ENCODE measurements at regions not wholly inside any gene's neighbourhood (a gene's known extent, or its start where the extent isn't known, plus 50 kb on each side); places are given as distances from the start of the nearest gene placed in this dataset.

- DNase-seq, result no peak
Observed at GRCh38 chr11:134581966-134582769, 170.1 kb upstream of the B3GAT1 start.

- DNase-seq, result no peak
Observed at GRCh38 chr11:134581121-134581626, 169.1 kb upstream of the B3GAT1 start.

- DNase-seq, result no peak
Observed at GRCh38 chr11:134580610-134580975, 168.6 kb upstream of the B3GAT1 start.

GRCh38 chr11:134579724-134580609 is 167.9 kb upstream of the B3GAT1 start:
- no peak for DNase-seq

- no peak for DNase-seq
Observed at GRCh38 chr11:134578807-134579723, 167.0 kb upstream of the B3GAT1 start.

GRCh38 chr11:134577751-134578395 is 165.8 kb upstream of the B3GAT1 start:
- DNase-seq, result no peak

GRCh38 chr11:134576721-134577171 is 164.7 kb upstream of the B3GAT1 start:
- no peak for DNase-seq

GRCh38 chr11:134576286-134576685 is 164.2 kb upstream of the B3GAT1 start:
- no peak for DNase-seq

- no peak for DNase-seq
Observed at GRCh38 chr11:134575504-134576230, 163.6 kb upstream of the B3GAT1 start.

GRCh38 chr11:134574947-134575346 is 162.9 kb upstream of the B3GAT1 start:
- no peak for DNase-seq

- no peak for DNase-seq
Observed at GRCh38 chr11:134574425-134574824, 162.4 kb upstream of the B3GAT1 start.

- no peak for DNase-seq
Observed at GRCh38 chr11:134573857-134574256, 161.8 kb upstream of the B3GAT1 start.

- DNase-seq, result no peak
Observed at GRCh38 chr11:134572741-134573675, 161.0 kb upstream of the B3GAT1 start.

- DNase-seq, result no peak
Observed at GRCh38 chr11:134571301-134571700, 159.3 kb upstream of the B3GAT1 start.

- DNase-seq, result no peak
Observed at GRCh38 chr11:134569195-134569594, 157.2 kb upstream of the B3GAT1 start.

- no peak for DNase-seq
Observed at GRCh38 chr11:134566311-134566710, 154.3 kb upstream of the B3GAT1 start.

- no peak for DNase-seq
Observed at GRCh38 chr11:134565343-134565891, 153.4 kb upstream of the B3GAT1 start.

GRCh38 chr11:134564472-134565200 is 152.6 kb upstream of the B3GAT1 start:
- DNase-seq, result no peak

GRCh38 chr11:134562941-134563471 is 151.0 kb upstream of the B3GAT1 start:
- no peak for DNase-seq
